B cell (primary cell): ENCODE measurements at regions not wholly inside any gene's neighbourhood (a gene's known extent, or its start where the extent isn't known, plus 50 kb on each side); places are given as distances from the start of the nearest gene placed in this dataset.

Source experiments
- EZH2 ChIP-seq: IDR thresholded peaks from 2 replicates; pipeline ENCODE4 v1.6.1; 2012; ENCODE audit warnings: borderline replicate concordance, low read depth, mild to moderate bottlenecking, moderate library complexity, low read length; ENCODE audit not compliant: insufficient read depth, poor library complexity, severe bottlenecking
- TF ChIP-seq, protein P1 (sequence below): fragments of 200-600 bp; IDR thresholded peaks from one replicate; pipeline ENCODE4 v1.8.0; 2022; ENCODE audit warnings: antibody characterized with exemption, mild to moderate bottlenecking

DNA sequence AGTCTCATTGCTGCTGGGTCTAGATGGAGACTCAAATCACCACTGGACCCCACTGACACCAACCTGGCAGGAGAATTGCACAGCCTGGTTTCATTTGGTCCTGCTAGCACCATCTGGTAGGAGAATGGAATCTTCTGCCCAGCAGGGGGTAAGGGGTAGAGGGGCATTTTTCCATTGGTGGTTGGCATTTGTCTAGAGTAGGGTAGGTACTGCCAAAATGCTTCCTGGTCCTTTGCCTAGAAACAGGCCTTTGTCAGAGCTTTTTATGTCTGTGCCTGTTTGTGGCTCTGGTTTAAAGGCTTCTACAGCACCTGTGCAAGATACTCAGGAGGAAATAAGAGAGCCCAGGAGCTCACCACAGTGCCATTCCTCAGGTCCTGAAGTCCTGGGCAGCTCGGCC, 121.3 kb downstream of the KCTD12 start:
- TF ChIP-seq, protein P1, sequence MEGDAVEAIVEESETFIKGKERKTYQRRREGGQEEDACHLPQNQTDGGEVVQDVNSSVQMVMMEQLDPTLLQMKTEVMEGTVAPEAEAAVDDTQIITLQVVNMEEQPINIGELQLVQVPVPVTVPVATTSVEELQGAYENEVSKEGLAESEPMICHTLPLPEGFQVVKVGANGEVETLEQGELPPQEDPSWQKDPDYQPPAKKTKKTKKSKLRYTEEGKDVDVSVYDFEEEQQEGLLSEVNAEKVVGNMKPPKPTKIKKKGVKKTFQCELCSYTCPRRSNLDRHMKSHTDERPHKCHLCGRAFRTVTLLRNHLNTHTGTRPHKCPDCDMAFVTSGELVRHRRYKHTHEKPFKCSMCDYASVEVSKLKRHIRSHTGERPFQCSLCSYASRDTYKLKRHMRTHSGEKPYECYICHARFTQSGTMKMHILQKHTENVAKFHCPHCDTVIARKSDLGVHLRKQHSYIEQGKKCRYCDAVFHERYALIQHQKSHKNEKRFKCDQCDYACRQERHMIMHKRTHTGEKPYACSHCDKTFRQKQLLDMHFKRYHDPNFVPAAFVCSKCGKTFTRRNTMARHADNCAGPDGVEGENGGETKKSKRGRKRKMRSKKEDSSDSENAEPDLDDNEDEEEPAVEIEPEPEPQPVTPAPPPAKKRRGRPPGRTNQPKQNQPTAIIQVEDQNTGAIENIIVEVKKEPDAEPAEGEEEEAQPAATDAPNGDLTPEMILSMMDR: no peak
- no peak for TF ChIP-seq EZH2
